PC-9 (cell line): ENCODE measurements at regions not wholly inside any gene's neighbourhood (a gene's known extent, or its start where the extent isn't known, plus 50 kb on each side); places are given as distances from the start of the nearest gene placed in this dataset.

Source experiments
- EZH2 ChIP-seq: fragments of 200-600 bp; sonication (generic); IDR thresholded peaks from 2 replicates; pipeline ENCODE4 v1.8.0; 2017; ENCODE audit warnings: antibody characterized with exemption, low read depth
- TF ChIP-seq, protein P1 (sequence below): fragments of 200-600 bp; sonication (generic); conservative IDR thresholded peaks from 2 replicates; pipeline ENCODE4 v1.6.1; 2017; ENCODE audit warnings: mixed run types, antibody characterized with exemption, mild to moderate bottlenecking, moderate library complexity

DNA sequence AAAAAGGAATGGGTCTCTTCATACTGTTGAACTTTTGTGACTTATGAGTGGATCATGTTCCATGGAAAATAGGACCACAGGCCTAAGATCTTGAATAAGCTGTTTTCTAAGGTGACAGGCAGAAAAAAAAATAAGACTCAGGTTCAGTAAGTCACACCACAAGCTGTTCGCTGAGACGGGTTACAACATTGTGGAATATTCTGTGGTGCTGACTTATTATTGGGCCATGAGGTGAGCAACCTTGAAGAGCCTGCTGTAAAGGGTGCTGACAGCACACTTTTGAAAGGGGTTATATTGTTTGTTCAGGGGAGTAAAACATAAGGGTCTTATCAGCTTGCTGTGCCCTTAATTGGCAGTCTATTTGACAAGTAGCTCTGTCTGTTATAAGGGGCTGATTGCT is 439.8 kb upstream of the SLC14A2 start:
- TF ChIP-seq, protein P1, sequence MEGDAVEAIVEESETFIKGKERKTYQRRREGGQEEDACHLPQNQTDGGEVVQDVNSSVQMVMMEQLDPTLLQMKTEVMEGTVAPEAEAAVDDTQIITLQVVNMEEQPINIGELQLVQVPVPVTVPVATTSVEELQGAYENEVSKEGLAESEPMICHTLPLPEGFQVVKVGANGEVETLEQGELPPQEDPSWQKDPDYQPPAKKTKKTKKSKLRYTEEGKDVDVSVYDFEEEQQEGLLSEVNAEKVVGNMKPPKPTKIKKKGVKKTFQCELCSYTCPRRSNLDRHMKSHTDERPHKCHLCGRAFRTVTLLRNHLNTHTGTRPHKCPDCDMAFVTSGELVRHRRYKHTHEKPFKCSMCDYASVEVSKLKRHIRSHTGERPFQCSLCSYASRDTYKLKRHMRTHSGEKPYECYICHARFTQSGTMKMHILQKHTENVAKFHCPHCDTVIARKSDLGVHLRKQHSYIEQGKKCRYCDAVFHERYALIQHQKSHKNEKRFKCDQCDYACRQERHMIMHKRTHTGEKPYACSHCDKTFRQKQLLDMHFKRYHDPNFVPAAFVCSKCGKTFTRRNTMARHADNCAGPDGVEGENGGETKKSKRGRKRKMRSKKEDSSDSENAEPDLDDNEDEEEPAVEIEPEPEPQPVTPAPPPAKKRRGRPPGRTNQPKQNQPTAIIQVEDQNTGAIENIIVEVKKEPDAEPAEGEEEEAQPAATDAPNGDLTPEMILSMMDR: no peak
- TF ChIP-seq EZH2: no peak
